RWPE2 (cell line): ENCODE measurements at regions not wholly inside any gene's neighbourhood (a gene's known extent, or its start where the extent isn't known, plus 50 kb on each side); places are given as distances from the start of the nearest gene placed in this dataset.

ENCODE experiments used
- ATAC-seq: fragments of 200-7000 bp; cut with Tn5 transposase; 3 replicates; pipeline ENCODE4 v1.9.1; 2021; ENCODE audit warnings: low read depth
- DNase-seq: peaks from one replicate; pipeline ENCODE4 v3.0.0-alpha.2; 2020; ENCODE audit warnings: low spot score
- H3K27ac ChIP-seq: fragments of 450-650 bp; 2 replicates; pipeline ENCODE4 v1.5.1; 2017; ENCODE audit warnings: mild to moderate bottlenecking; ENCODE audit not compliant: poor library complexity, severe bottlenecking
- H3K27me3 ChIP-seq: fragments of 250-450 bp; sonication (Bioruptor Pico); 2 replicates; pipeline ENCODE4 v1.5.1; 2021; ENCODE audit warnings: mild to moderate bottlenecking, moderate library complexity; ENCODE audit not compliant: insufficient read depth, poor library complexity, severe bottlenecking
- H3K36me3 ChIP-seq: fragments of 250-450 bp; sonication (Bioruptor Pico); 2 replicates; pipeline ENCODE4 v1.5.1; 2020; ENCODE audit warnings: low read depth, mild to moderate bottlenecking, moderate library complexity
- H3K4me1 ChIP-seq: fragments of 250-450 bp; sonication (Bioruptor Pico); 2 replicates; pipeline ENCODE4 v1.5.1; 2021; ENCODE audit warnings: mild to moderate bottlenecking, moderate library complexity; ENCODE audit not compliant: insufficient read depth, poor library complexity, severe bottlenecking
- H3K4me3 ChIP-seq: fragments of 250-450 bp; sonication (Bioruptor Pico); 2 replicates; pipeline ENCODE4 v1.5.1; 2021; ENCODE audit warnings: mild to moderate bottlenecking, moderate library complexity; ENCODE audit not compliant: severe bottlenecking
- H3K9me3 ChIP-seq: fragments of 250-450 bp; sonication (Bioruptor Pico); 2 replicates; pipeline ENCODE4 v1.5.1; 2021; ENCODE audit warnings: mild to moderate bottlenecking, moderate library complexity; ENCODE audit not compliant: severe bottlenecking
- CTCF ChIP-seq: fragments of 450-650 bp; IDR thresholded peaks from one replicate; pipeline ENCODE4 v1.5.1; 2017; ENCODE audit warnings: mild to moderate bottlenecking, moderate library complexity; ENCODE audit not compliant: poor library complexity, severe bottlenecking

GRCh38 chr4:28227764-28228163, 1367.1 kb downstream of the STIM2 start:
- ATAC-seq = no peak
- no peak for TF ChIP-seq CTCF
- H3K4me1 ChIP-seq = peaks cover 12% of the 10 kb centered on the region
- H3K27me3 ChIP-seq = no peaks in the 10 kb centered on the region
- no peaks in the 10 kb centered on the region for H3K36me3 ChIP-seq
- no peaks in the 10 kb centered on the region for H3K9me3 ChIP-seq
- H3K27ac ChIP-seq = no peak overlapping the region
- no peak overlapping the region for H3K4me3 ChIP-seq
- DNase-seq = no peak

GRCh38 chr4:28228561-28229491, 1368.2 kb downstream of the STIM2 start:
- DNase-seq (no peak), ATAC-seq (peak; percentile 70)
- no peak for TF ChIP-seq CTCF
- Histone ChIP-seq H3K4me1 (peaks cover 15% of the 10 kb centered on the region), H3K4me3 (no peak overlapping the region), H3K36me3 (no peaks in the 10 kb centered on the region), H3K9me3 (no peaks in the 10 kb centered on the region), H3K27ac (peak overlapping the region; percentile 47), H3K27me3 (no peaks in the 10 kb centered on the region)

GRCh38 chr4:28232376-28232775, 1371.7 kb downstream of the STIM2 start:
- H3K9me3 ChIP-seq = no peaks in the 10 kb centered on the region
- TF ChIP-seq CTCF = no peak
- H3K36me3 ChIP-seq = no peaks in the 10 kb centered on the region
- H3K4me1 ChIP-seq = peaks cover 15% of the 10 kb centered on the region
- DNase-seq (no peak), ATAC-seq (no peak)
- H3K4me3 ChIP-seq = no peak overlapping the region
- H3K27ac ChIP-seq = no peak overlapping the region
- no peaks in the 10 kb centered on the region for H3K27me3 ChIP-seq

GRCh38 chr4:28232951-28233350, 1372.3 kb downstream of the STIM2 start:
- ATAC-seq = no peak
- Histone ChIP-seq H3K4me1 (peaks cover 15% of the 10 kb centered on the region), H3K27ac (no peak overlapping the region), H3K27me3 (no peaks in the 10 kb centered on the region), H3K36me3 (no peaks in the 10 kb centered on the region), H3K4me3 (no peak overlapping the region), H3K9me3 (no peaks in the 10 kb centered on the region)
- TF ChIP-seq CTCF = no peak
- no peak for DNase-seq

- H3K27me3 ChIP-seq = no peaks in the 10 kb centered on the region
- H3K27ac ChIP-seq = peak overlapping the region; percentile 13
- DNase-seq (no peak), ATAC-seq (no peak)
- H3K9me3 ChIP-seq = no peaks in the 10 kb centered on the region
- H3K4me1 ChIP-seq = peaks cover 12% of the 10 kb centered on the region
- TF ChIP-seq CTCF = no peak
- H3K36me3 ChIP-seq = no peaks in the 10 kb centered on the region
- no peak overlapping the region for H3K4me3 ChIP-seq
Measured at GRCh38 chr4:28233724-28234123, 1373.1 kb downstream of the STIM2 start.
